CD4-positive, alpha-beta T cell treated with Interleukin-2 at 100 ng/mL for 4 hours (primary cell): ENCODE measurements at regions not wholly inside any gene's neighbourhood (a gene's known extent, or its start where the extent isn't known, plus 50 kb on each side); places are given as distances from the start of the nearest gene placed in this dataset.

Experiments used
- DNase-seq: peaks from one replicate; pipeline ENCODE4 v3.0.0-alpha.2; 2020; ENCODE audit warnings: low spot score

GRCh38 chr14:101179691-101180211 is 276.2 kb upstream of the RTL1 start:
- DNase-seq = no peak

- no peak for DNase-seq
Measured at GRCh38 chr14:101181446-101182313, 278.2 kb upstream of the RTL1 start.

GRCh38 chr14:101182476-101182875 is 279.0 kb upstream of the RTL1 start:
- DNase-seq = no peak

- DNase-seq = no peak
Measured at GRCh38 chr14:101183376-101184103, 280.0 kb upstream of the RTL1 start.

- no peak for DNase-seq
Measured at GRCh38 chr14:101184104-101184455, 280.6 kb upstream of the RTL1 start.

GRCh38 chr14:101184572-101184971 is 281.1 kb upstream of the RTL1 start:
- no peak for DNase-seq

- no peak for DNase-seq
Measured at GRCh38 chr14:101185073-101185835, 281.7 kb upstream of the RTL1 start.

- DNase-seq = no peak
Measured at GRCh38 chr14:101185946-101186345, 282.4 kb upstream of the RTL1 start.

- DNase-seq = no peak
Measured at GRCh38 chr14:101186544-101186943, 283.0 kb upstream of the RTL1 start.

- no peak for DNase-seq
Measured at GRCh38 chr14:101186992-101187815, 283.7 kb upstream of the RTL1 start.

- no peak for DNase-seq
Measured at GRCh38 chr14:101187816-101188570, 284.5 kb upstream of the RTL1 start.

- DNase-seq = no peak
Measured at GRCh38 chr14:101188571-101188915, 285.0 kb upstream of the RTL1 start.

- no peak for DNase-seq
Measured at GRCh38 chr14:101189266-101189665, 285.7 kb upstream of the RTL1 start.

- DNase-seq = no peak
Measured at GRCh38 chr14:101189962-101190560, 286.5 kb upstream of the RTL1 start.

GRCh38 chr14:101191101-101191720 is 287.7 kb upstream of the RTL1 start:
- DNase-seq = no peak

GRCh38 chr14:101191721-101192660 is 288.5 kb upstream of the RTL1 start:
- DNase-seq = no peak

GRCh38 chr14:101192661-101193000 is 289.1 kb upstream of the RTL1 start:
- no peak for DNase-seq

GRCh38 chr14:101193106-101193844 is 289.8 kb upstream of the RTL1 start:
- DNase-seq = no peak
